Endothelial cell (in vitro differentiated cells): ENCODE measurements at regions not wholly inside any gene's neighbourhood (a gene's known extent, or its start where the extent isn't known, plus 50 kb on each side); places are given as distances from the start of the nearest gene placed in this dataset.

Experiments
- DNase-seq: peaks from one replicate; pipeline ENCODE4 v3.0.0; 2021; ENCODE audit warnings: low spot score
- H3K27ac Mint-ChIP-seq: one replicate; pipeline ENCODE4 v1.8.0; 2021; ENCODE audit warnings: mixed read lengths, inconsistent platforms; ENCODE audit not compliant: unreplicated experiment
- H3K27me3 Mint-ChIP-seq: one replicate; pipeline ENCODE4 v1.8.0; 2021; ENCODE audit warnings: mild to moderate bottlenecking, moderate library complexity, mixed read lengths, inconsistent platforms; ENCODE audit not compliant: unreplicated experiment
- H3K36me3 Mint-ChIP-seq: one replicate; pipeline ENCODE4 v1.8.0; 2021; ENCODE audit warnings: mild to moderate bottlenecking, low read depth, mixed read lengths, inconsistent platforms; ENCODE audit not compliant: unreplicated experiment
- H3K4me1 Mint-ChIP-seq: one replicate; pipeline ENCODE4 v1.8.0; 2021; ENCODE audit warnings: mild to moderate bottlenecking, mixed read lengths, inconsistent platforms; ENCODE audit not compliant: unreplicated experiment
- H3K4me3 Mint-ChIP-seq: one replicate; pipeline ENCODE4 v1.8.0; 2021; ENCODE audit warnings: mild to moderate bottlenecking, mixed read lengths, inconsistent platforms; ENCODE audit not compliant: unreplicated experiment
- H3K9me3 Mint-ChIP-seq: one replicate; pipeline ENCODE4 v1.8.0; 2021; ENCODE audit warnings: mixed read lengths, inconsistent platforms; ENCODE audit not compliant: unreplicated experiment
- CTCF ChIP-seq: fragments of 200-600 bp; sonication (generic); IDR thresholded peaks from one replicate; pipeline ENCODE4 v1.5.0; 2021; ENCODE audit warnings: antibody characterized with exemption; ENCODE audit not compliant: unreplicated experiment

- H3K27ac Mint-ChIP-seq = no peak overlapping the region
- no peak for TF ChIP-seq CTCF
- H3K4me1 Mint-ChIP-seq = no peaks in the 10 kb centered on the region
- no peaks in the 10 kb centered on the region for H3K36me3 Mint-ChIP-seq
- no peak overlapping the region for H3K4me3 Mint-ChIP-seq
- DNase-seq = no peak
- no peaks in the 10 kb centered on the region for H3K9me3 Mint-ChIP-seq
- no peaks in the 10 kb centered on the region for H3K27me3 Mint-ChIP-seq
Measured at GRCh38 chr11:95692526-95693260, 96.9 kb downstream of the FAM76B start.

GRCh38 chr11:95690100-95690499, 99.5 kb downstream of the FAM76B start:
- no peak overlapping the region for H3K4me3 Mint-ChIP-seq
- TF ChIP-seq CTCF = no peak
- H3K36me3 Mint-ChIP-seq = no peaks in the 10 kb centered on the region
- H3K4me1 Mint-ChIP-seq = no peaks in the 10 kb centered on the region
- H3K27me3 Mint-ChIP-seq = no peaks in the 10 kb centered on the region
- no peaks in the 10 kb centered on the region for H3K9me3 Mint-ChIP-seq
- H3K27ac Mint-ChIP-seq = no peak overlapping the region
- DNase-seq = no peak

- Mint-ChIP-seq H3K4me1 (no peaks in the 10 kb centered on the region), H3K27ac (no peak overlapping the region), H3K27me3 (no peaks in the 10 kb centered on the region), H3K9me3 (no peaks in the 10 kb centered on the region), H3K36me3 (no peaks in the 10 kb centered on the region), H3K4me3 (no peak overlapping the region)
- no peak for TF ChIP-seq CTCF
- DNase-seq = no peak
Measured at GRCh38 chr11:95688501-95689222, 100.9 kb downstream of the FAM76B start.

- H3K4me1 Mint-ChIP-seq = no peaks in the 10 kb centered on the region
- no peaks in the 10 kb centered on the region for H3K36me3 Mint-ChIP-seq
- H3K27me3 Mint-ChIP-seq = no peaks in the 10 kb centered on the region
Measured at GRCh38 chr11:95688015-95688414, 101.6 kb downstream of the FAM76B start.

More at GRCh38 chr11:95688015-95688414, 101.6 kb downstream of the FAM76B start:
- Mint-ChIP-seq H3K4me3 (no peak overlapping the region), H3K27ac (no peak overlapping the region), H3K9me3 (no peaks in the 10 kb centered on the region)
- no peak for TF ChIP-seq CTCF
- DNase-seq = no peak
